NCI-H524 (cell line): ENCODE measurements at regions not wholly inside any gene's neighbourhood (a gene's known extent, or its start where the extent isn't known, plus 50 kb on each side); places are given as distances from the start of the nearest gene placed in this dataset.

Experiments used
- DNase-seq, 2 experiments: peaks; one replicate each; lab custom pipeline; 2025; lab: John Stamatoyannopoulos, UW

DNA sequence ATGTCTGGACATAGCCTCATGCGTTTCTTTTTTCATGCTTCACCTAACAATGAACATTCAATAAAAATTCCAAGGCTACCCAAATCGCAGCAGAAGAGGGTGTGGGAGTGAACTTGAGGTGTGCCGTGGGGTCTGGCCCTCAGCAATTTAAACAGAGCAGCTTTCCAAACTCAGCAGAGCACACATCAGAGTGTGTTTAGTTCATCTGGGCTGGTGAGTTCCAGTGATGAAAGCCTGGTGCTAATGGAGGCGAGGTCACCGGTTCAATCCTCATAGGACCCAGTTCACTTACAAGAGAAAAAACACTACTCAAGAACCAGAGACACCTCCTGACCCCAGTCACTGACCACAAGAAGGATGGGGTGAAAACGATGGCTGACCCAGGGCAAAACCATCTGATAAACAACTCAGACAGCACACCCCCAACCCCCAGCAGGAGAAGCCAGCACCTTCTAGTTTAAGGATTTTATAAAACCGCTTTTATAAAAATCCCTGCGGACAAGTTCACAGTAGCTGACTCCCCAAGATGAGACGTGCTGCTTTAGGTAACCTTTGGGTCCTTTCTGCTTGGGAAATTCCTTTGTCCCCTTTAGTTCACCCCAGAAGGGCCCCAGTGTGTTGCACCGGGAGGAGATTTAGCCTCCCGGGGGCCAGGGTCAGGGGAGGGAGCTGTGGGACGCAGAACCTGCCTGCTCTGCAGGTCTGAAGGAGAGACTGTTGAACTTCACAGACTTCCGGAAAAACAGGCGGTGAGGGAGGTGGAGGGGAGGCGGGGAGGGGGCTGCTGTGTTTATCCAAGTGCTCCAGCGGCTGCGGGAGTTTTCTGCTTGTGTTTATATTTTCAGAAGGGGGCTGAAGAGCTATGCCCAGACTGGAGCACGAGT is 152.7 kb upstream of the SOX11 start:
- DNase-seq, result no peak

GRCh38 chr2:5540856-5541255 is 151.3 kb upstream of the SOX11 start:
- DNase-seq, result no peak

DNA sequence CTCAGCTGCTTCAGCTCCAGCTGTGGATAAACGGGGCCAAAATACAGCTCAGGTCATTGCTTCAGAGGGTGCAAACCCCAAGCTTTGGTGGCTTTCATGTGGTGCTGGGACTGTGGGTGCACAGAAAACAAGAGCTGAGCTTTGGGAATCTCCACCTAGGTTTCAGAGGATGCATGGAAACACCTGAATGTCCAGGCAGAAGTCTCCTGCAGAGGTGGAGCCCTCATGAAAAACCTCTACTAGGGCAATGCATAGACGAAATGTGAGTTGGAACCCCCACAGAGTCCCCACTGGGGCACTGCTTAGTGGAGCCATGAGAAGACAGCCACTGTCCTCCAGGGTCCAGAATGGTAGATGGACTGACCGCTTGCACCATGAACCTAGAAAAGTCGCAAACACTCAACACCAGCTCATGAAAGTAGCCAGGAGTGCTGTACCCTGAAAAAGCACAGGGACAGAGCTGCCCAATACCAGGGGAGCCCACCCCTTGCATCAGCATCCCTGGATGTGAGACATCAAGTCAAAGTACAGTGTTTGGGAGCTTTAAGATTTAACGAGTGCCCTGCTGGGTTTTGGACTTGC is 147.9 kb upstream of the SOX11 start:
- DNase-seq, result no peak

DNA sequence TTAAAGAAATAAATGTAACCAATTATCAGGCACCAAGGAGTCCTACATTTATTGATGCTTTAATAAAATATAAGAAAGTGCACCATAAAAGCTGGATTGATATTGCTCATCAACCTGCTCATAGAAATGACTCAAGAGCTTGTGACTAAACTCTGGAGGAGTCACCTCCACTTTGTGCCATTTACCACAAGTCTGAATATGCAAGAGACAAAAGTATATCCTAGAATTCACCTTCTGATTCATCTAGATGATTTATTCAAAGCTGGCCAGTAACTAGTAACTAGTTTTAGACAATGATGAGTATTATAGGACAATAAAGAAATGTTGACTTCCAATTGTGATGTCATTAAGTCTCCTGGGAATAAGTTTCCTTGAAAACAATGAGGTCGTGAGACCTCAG is 146.0 kb upstream of the SOX11 start:
- DNase-seq, result no peak

GRCh38 chr2:5548991-5549715 is 143.0 kb upstream of the SOX11 start:
- DNase-seq, result no peak

DNA sequence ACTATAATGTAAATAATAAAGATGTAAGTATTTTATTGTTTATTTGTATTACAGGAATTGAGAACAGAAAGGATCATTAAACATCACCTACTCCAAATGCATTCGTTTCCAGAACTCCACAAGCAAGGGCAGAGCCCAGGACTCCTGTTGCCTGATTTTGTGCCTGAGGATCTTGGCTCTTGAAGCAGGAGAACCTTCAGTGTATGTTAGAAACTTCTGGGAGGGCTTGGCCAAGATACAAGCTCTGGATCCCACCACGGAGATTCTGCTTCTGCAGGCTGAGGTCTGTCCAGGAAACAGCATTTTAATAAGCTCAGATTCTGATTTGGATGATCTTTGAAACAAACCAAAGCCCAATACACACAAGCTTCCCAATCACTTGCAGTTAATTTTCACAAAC is 142.4 kb upstream of the SOX11 start:
- no peak for DNase-seq

DNA sequence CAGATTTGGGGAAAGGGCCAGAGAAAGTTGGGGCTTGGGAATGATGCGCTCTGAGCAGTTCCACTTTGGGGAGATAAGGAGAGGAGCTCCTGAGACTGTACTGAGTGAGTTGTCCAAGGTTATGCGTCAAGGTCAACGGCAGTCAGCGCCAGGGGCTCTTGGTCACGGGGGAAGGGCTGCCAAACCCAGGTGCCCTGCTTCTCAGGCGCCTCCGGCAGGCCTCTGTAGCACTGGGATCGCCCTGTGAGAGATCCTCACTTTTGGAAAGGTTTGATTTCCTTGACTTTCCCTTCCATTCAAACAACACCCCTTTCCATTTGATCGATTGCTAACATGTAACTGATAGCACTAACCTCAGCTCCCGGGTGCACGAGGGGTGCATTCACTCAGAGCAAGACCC is 136.5 kb upstream of the SOX11 start:
- DNase-seq, result no peak

- no peak for DNase-seq
Measured at GRCh38 chr2:5561006-5561405, 131.2 kb upstream of the SOX11 start.

GRCh38 chr2:5562426-5562825 is 129.8 kb upstream of the SOX11 start:
- no peak for DNase-seq

DNA sequence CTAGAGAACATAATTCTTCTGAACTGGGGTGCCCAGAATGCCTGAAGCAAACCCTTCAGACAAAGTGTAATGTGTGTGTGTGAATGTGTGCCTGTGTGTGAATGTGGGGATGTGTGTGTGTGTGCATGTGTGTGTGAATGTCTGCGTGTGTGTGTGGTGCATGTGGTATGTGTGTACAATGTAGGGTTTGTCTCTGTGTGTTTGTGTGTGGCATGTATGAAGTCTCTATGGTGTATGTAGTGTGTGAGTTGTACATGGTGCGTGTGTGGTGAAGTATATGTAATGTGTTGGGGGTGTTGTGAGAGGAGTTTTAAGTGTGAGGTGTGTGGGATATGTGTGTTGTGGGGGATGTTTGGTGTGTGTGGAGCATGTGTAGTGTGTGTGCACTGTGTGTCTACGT is 129.3 kb upstream of the SOX11 start:
- DNase-seq, result no peak

GRCh38 chr2:5563411-5563810 is 128.8 kb upstream of the SOX11 start:
- no peak for DNase-seq

DNA sequence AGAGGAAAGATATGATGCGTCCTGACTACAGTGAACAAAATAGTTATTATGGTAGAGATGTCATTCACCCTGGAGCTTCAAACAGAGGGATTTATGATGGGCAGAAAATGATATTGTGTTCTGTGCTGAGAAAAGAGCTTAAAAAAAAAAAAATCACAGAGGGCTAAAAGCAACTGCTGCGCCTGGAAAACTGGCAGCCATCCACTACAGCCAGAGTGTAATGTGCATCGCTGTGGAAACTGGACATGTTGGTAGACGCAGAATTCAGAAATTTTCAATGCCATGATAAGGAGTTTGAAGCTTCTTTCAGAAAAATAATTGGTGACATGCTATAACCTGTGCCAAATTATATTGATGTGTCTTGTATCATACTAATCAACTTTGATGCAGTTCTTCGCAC is 122.9 kb upstream of the SOX11 start:
- no peak for DNase-seq

DNA sequence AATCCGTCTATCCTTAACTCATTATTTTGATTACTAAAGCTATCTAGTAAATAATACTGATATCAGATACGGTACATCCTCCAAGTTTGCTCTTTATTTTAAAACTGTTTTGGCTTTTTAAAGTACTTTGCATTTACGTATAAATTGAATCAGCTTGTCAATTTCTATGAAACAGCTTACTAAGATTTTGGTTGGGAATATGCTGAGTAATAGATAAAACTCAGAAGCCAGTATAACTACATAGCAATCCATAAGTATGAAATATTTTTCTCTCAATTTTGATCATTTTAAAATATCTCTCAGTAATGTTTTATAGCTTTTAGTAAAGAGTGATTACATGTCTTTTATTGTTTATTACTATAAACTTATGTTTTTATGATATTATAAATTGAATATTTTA is 116.2 kb upstream of the SOX11 start:
- no peak for DNase-seq

DNA sequence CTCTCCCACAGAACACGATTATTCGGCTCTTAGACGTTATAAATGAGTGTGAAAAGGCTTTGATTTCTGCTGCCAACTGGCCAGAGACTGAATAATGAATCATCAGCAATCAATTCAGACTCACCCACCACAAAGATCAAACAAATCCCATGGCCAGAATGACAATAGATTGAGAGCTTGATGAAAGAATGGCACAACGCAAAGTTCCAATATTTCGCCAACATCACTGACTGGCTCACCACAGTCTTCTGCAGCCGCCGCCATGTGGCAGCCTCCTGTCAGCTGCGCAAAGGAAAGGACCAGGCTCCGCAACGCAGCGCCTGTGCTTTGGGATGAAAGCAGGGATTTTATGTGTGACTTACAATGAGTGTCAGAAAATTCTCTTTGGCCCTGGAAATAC is 104.4 kb upstream of the SOX11 start:
- no peak for DNase-seq

DNA sequence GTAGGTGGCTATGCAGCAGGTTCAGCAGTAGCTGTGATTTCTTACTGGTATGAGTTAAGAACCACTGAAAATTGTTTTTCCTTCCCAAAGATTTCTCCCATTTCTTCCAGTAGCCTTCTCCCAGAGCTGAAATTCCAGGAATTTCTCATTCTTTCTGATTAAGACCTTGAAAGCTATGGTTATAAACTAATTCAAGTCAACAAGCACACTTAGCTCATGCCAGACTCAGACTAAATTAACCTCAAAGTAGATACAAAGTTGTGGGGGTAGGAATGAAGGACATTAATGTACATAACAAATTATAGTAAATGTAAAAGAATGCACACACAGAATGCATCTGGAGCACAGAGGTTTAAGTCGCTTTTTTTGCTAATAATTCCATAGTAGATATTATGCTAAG is 103.6 kb upstream of the SOX11 start:
- no peak for DNase-seq

GRCh38 chr2:5589183-5589582 is 103.0 kb upstream of the SOX11 start:
- no peak for DNase-seq

GRCh38 chr2:5590886-5591285 is 101.3 kb upstream of the SOX11 start:
- no peak for DNase-seq

- DNase-seq, result no peak
Measured at GRCh38 chr2:5592916-5593315, 99.3 kb upstream of the SOX11 start.

GRCh38 chr2:5594249-5594695 is 97.9 kb upstream of the SOX11 start:
- DNase-seq, result peak in 1 of 2 experiments; percentile 30

DNA sequence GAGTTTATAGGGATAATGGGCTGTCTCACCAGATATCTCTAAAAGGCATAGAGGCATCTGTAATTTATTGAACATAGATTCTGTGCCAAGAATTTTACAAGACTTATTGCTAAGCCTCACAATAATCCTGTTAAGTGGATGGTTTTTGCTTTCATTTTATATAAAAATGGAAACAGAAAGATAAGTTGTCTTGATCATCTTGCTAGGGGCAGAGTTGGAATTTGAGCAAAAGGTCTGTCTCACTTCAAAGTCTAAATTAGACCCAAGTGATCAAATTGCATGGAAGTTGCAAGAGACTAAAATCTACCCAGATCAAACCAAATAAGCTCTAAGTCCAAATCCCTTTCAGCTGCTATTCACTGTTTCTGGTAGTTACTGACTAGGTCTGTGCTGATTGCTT is 95.3 kb upstream of the SOX11 start:
- DNase-seq, result peak in 1 of 2 experiments; percentile 6

DNA sequence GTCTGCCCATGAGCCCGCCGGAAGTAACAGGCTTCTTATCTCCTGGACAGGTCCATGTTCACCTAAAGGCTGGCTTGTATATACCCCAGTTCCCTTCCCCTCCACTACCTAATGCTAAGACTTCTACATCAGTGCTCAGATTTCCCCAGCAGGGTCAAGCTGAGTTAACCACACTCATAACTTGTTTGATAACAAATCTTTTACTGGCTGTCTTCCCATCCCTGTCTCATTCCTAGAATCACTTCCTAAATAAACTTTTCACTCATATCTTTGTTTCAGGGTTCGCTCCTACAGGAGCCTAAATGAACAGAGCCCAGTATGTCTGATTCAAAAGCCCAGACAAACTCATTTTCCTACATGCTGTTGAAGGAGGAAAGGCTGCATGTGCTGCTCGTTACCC is 94.0 kb upstream of the SOX11 start:
- no peak for DNase-seq

GRCh38 chr2:5609201-5609600 is 83.0 kb upstream of the SOX11 start:
- DNase-seq, result no peak

DNA sequence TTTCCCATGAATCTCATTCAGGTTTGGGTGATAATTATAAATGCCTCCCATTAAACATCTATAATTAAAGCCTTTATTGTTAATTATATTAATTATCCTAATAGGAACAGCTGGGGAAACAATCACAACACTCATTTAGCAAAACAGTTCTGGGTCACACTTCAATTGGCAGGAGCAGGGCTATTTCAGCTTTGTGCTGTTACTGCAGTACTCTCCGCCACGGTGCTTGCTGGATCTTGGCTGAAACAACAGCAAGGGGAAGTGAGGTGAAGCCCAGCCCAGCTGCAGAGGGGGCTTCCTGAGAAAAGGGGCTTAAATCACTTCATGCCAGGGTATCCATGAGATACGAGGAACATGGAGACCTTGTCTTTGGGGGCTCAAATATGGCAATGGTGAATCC is 79.5 kb upstream of the SOX11 start:
- DNase-seq, result no peak
